IPS-15b (cell line): ENCODE measurements at regions not wholly inside any gene's neighbourhood (a gene's known extent, or its start where the extent isn't known, plus 50 kb on each side); places are given as distances from the start of the nearest gene placed in this dataset.
A peak's percentile ranks its signal among the peaks of the same experiment; 100 is the strongest.

ENCODE experiments used
- H3K27me3 ChIP-seq: one replicate; pipeline ENCODE4 v1.6.1; 2013; ENCODE audit warnings: low read length; ENCODE audit not compliant: control insufficient read depth, insufficient read depth
- H3K36me3 ChIP-seq: one replicate; pipeline ENCODE4 v1.6.1; 2013; ENCODE audit warnings: low read length; ENCODE audit not compliant: control insufficient read depth, insufficient read depth
- H3K4me1 ChIP-seq: one replicate; pipeline ENCODE4 v1.6.1; 2013; ENCODE audit warnings: mild to moderate bottlenecking, low read length; ENCODE audit not compliant: control insufficient read depth, insufficient read depth
- H3K4me3 ChIP-seq: one replicate; pipeline ENCODE4 v1.5.1; 2013; ENCODE audit warnings: low read depth, low read length
- H3K9ac ChIP-seq: one replicate; pipeline ENCODE4 v1.6.1; 2013; ENCODE audit warnings: low read depth, mild to moderate bottlenecking, low read length
- H3K9me3 ChIP-seq: one replicate; pipeline ENCODE4 v1.6.1; 2013; ENCODE audit warnings: mild to moderate bottlenecking, low read length; ENCODE audit not compliant: control insufficient read depth, insufficient read depth

GRCh38 chrX:134174859-134175258 is 62.1 kb upstream of the CCDC160 start:
- Histone ChIP-seq H3K9me3 (no peaks in the 10 kb centered on the region), H3K4me3 (peak overlapping the region; percentile 43), H3K4me1 (peaks cover 28% of the 10 kb centered on the region), H3K36me3 (peaks cover 4% of the 10 kb centered on the region), H3K9ac (peak overlapping the region; percentile 3), H3K27me3 (peaks cover under 1% of the 10 kb centered on the region)

- peaks cover 4% of the 10 kb centered on the region for H3K27me3 ChIP-seq
- no peaks in the 10 kb centered on the region for H3K9me3 ChIP-seq
- H3K4me3 ChIP-seq = no peak overlapping the region
- no peaks in the 10 kb centered on the region for H3K36me3 ChIP-seq
- no peak overlapping the region for H3K9ac ChIP-seq
- peaks cover 46% of the 10 kb centered on the region for H3K4me1 ChIP-seq
Observed at GRCh38 chrX:134177527-134177926, 59.5 kb upstream of the CCDC160 start.

- H3K9me3 ChIP-seq = no peaks in the 10 kb centered on the region
- H3K4me3 ChIP-seq = no peak overlapping the region
Observed at GRCh38 chrX:134180601-134181274, 56.2 kb upstream of the CCDC160 start.

GRCh38 chrX:134181275-134181660 is 55.7 kb upstream of the CCDC160 start:
- no peak overlapping the region for H3K4me3 ChIP-seq
- no peaks in the 10 kb centered on the region for H3K9me3 ChIP-seq
- peaks cover 36% of the 10 kb centered on the region for H3K4me1 ChIP-seq
- H3K9ac ChIP-seq = no peak overlapping the region
- peaks cover 15% of the 10 kb centered on the region for H3K27me3 ChIP-seq
- H3K36me3 ChIP-seq = no peaks in the 10 kb centered on the region

More at GRCh38 chrX:134180601-134181274, 56.2 kb upstream of the CCDC160 start:
- no peak overlapping the region for H3K9ac ChIP-seq
- no peaks in the 10 kb centered on the region for H3K36me3 ChIP-seq
- peaks cover 36% of the 10 kb centered on the region for H3K4me1 ChIP-seq
- peaks cover 15% of the 10 kb centered on the region for H3K27me3 ChIP-seq

GRCh38 chrX:134183665-134184064 is 53.3 kb upstream of the CCDC160 start:
- Histone ChIP-seq H3K9ac (no peak overlapping the region), H3K4me3 (no peak overlapping the region), H3K27me3 (peaks cover 15% of the 10 kb centered on the region), H3K4me1 (peaks cover 30% of the 10 kb centered on the region), H3K9me3 (no peaks in the 10 kb centered on the region), H3K36me3 (no peaks in the 10 kb centered on the region)

GRCh38 chrX:134184936-134185335 is 52.0 kb upstream of the CCDC160 start:
- Histone ChIP-seq H3K4me1 (peaks cover 23% of the 10 kb centered on the region), H3K9ac (no peak overlapping the region), H3K4me3 (no peak overlapping the region), H3K9me3 (no peaks in the 10 kb centered on the region), H3K27me3 (peaks cover 14% of the 10 kb centered on the region), H3K36me3 (no peaks in the 10 kb centered on the region)

GRCh38 chrX:134186362-134187121 is 50.4 kb upstream of the CCDC160 start:
- Histone ChIP-seq H3K4me3 (no peak overlapping the region), H3K27me3 (peaks cover 12% of the 10 kb centered on the region), H3K4me1 (peaks cover 8% of the 10 kb centered on the region), H3K9me3 (no peaks in the 10 kb centered on the region), H3K36me3 (no peaks in the 10 kb centered on the region), H3K9ac (no peak overlapping the region)
